ENCODE measurements at regions not wholly inside any gene's neighbourhood (a gene's known extent, or its start where the extent isn't known, plus 50 kb on each side); places are given as distances from the start of the nearest gene placed in this dataset.

- DNase-seq = no peak
Observed at GRCh38 chr18:50492097-50492496, 67.8 kb upstream of the MAPK4 start.

GRCh38 chr18:50494569-50494968, 65.3 kb upstream of the MAPK4 start:
- DNase-seq = no peak

GRCh38 chr18:50506362-50506761, 53.5 kb upstream of the MAPK4 start:
- DNase-seq = no peak

- DNase-seq = peak; percentile 69
Observed at GRCh38 chr18:50507120-50507590, 52.7 kb upstream of the MAPK4 start.

- DNase-seq = no peak
Observed at GRCh38 chr18:50508228-50508627, 51.7 kb upstream of the MAPK4 start.

GRCh38 chr18:50509012-50509411, 50.9 kb upstream of the MAPK4 start:
- no peak for DNase-seq
